ENCODE measurements at regions not wholly inside any gene's neighbourhood (a gene's known extent, or its start where the extent isn't known, plus 50 kb on each side); places are given as distances from the start of the nearest gene placed in this dataset.

- ATAC-seq (ENCODE audit: low read depth) (no peak), DNase-seq (ENCODE audit: low spot score) (no peak)
- no peak for TF ChIP-seq CTCF (IDR thresholded peaks at IDR 0.05; ENCODE audit: poor library complexity, severe bottlenecking)
- no peaks in the 10 kb centered on the region for H3K4me1 ChIP-seq (ENCODE audit: insufficient read depth, poor library complexity, severe bottlenecking)
- no peaks in the 10 kb centered on the region for H3K9me3 ChIP-seq (ENCODE audit: severe bottlenecking)
- H3K4me3 ChIP-seq (ENCODE audit: severe bottlenecking), result no peak overlapping the region
- no peaks in the 10 kb centered on the region for H3K36me3 ChIP-seq (ENCODE audit: low read depth)
- H3K27me3 ChIP-seq (ENCODE audit: insufficient read depth, poor library complexity, severe bottlenecking), result no peaks in the 10 kb centered on the region
- H3K27ac ChIP-seq (ENCODE audit: poor library complexity, severe bottlenecking), result no peak overlapping the region
Measured at GRCh38 chr1:58363585-58363984, 182.9 kb downstream of the OMA1 start.

DNA sequence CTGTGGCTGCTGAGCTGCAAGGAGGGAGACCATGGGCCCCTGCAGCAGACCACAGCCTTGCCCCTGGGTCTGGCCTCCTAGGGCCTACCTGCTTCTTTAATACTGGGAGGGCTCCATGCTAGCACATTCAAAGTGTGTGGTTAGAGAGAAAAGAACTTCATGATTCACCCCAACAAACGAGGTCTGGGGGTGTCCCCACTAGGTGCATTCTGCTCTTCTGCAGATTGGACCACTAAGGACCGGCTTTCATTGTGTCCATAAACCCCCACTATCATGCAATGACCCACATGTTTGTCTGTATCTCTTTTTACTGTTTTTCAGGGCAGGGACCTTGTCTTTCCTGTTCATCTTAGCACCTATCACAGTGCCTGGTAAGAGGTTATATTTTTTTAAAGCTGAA lies 185.4 kb downstream of the OMA1 start:
- H3K4me1 ChIP-seq (ENCODE audit: insufficient read depth, poor library complexity, severe bottlenecking), result no peaks in the 10 kb centered on the region
- ATAC-seq (ENCODE audit: low read depth) (no peak), DNase-seq (ENCODE audit: low spot score) (no peak)
- no peak overlapping the region for H3K27ac ChIP-seq (ENCODE audit: poor library complexity, severe bottlenecking)
- no peak overlapping the region for H3K4me3 ChIP-seq (ENCODE audit: severe bottlenecking)
- no peak for TF ChIP-seq CTCF (IDR thresholded peaks at IDR 0.05; ENCODE audit: poor library complexity, severe bottlenecking)
- H3K9me3 ChIP-seq (ENCODE audit: severe bottlenecking), result no peaks in the 10 kb centered on the region
- peaks cover 6% of the 10 kb centered on the region for H3K27me3 ChIP-seq (ENCODE audit: insufficient read depth, poor library complexity, severe bottlenecking)
- no peaks in the 10 kb centered on the region for H3K36me3 ChIP-seq (ENCODE audit: low read depth)

- no peak for TF ChIP-seq CTCF (IDR thresholded peaks at IDR 0.05; ENCODE audit: poor library complexity, severe bottlenecking)
- Histone ChIP-seq H3K36me3 (ENCODE audit: low read depth) (no peaks in the 10 kb centered on the region), H3K27me3 (ENCODE audit: insufficient read depth, poor library complexity, severe bottlenecking) (peaks cover 6% of the 10 kb centered on the region), H3K4me1 (ENCODE audit: insufficient read depth, poor library complexity, severe bottlenecking) (no peaks in the 10 kb centered on the region), H3K9me3 (ENCODE audit: severe bottlenecking) (no peaks in the 10 kb centered on the region), H3K4me3 (ENCODE audit: severe bottlenecking) (no peak overlapping the region), H3K27ac (ENCODE audit: poor library complexity, severe bottlenecking) (no peak overlapping the region)
- ATAC-seq (ENCODE audit: low read depth) (peak; percentile 69), DNase-seq (ENCODE audit: low spot score) (no peak)
Measured at GRCh38 chr1:58358346-58358745, 188.2 kb downstream of the OMA1 start.

DNA sequence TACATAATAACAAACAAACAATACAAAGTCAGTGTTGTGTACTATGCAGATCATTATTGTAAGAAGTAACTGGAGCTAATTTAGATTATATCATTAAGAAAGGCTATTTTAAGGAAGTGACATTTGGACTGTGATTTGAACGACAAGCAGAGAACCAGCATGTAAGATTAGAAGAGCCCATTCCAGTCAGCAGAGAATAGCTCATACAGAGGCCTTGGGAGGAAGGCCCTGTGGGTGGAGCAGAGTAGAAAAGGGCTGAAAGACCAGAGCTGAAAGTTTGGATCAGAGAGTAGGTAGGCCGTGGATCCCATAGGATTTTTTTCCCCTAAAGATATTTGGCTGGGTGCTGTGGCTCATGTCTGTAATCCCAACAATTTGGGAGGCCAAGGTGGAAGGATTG lies 190.1 kb downstream of the OMA1 start:
- no peak overlapping the region for H3K27ac ChIP-seq (ENCODE audit: poor library complexity, severe bottlenecking)
- no peaks in the 10 kb centered on the region for H3K9me3 ChIP-seq (ENCODE audit: severe bottlenecking)
- DNase-seq (ENCODE audit: low spot score) (no peak), ATAC-seq (ENCODE audit: low read depth) (no peak)
- no peaks in the 10 kb centered on the region for H3K36me3 ChIP-seq (ENCODE audit: low read depth)
- TF ChIP-seq CTCF (IDR thresholded peaks at IDR 0.05; ENCODE audit: poor library complexity, severe bottlenecking), result no peak
- H3K27me3 ChIP-seq (ENCODE audit: insufficient read depth, poor library complexity, severe bottlenecking), result peaks cover 6% of the 10 kb centered on the region
- no peaks in the 10 kb centered on the region for H3K4me1 ChIP-seq (ENCODE audit: insufficient read depth, poor library complexity, severe bottlenecking)
- no peak overlapping the region for H3K4me3 ChIP-seq (ENCODE audit: severe bottlenecking)

GRCh38 chr1:58353168-58353567 lies 193.4 kb downstream of the OMA1 start:
- no peak overlapping the region for H3K4me3 ChIP-seq (ENCODE audit: severe bottlenecking)
- DNase-seq (ENCODE audit: low spot score) (no peak), ATAC-seq (ENCODE audit: low read depth) (no peak)
- no peak for TF ChIP-seq CTCF (IDR thresholded peaks at IDR 0.05; ENCODE audit: poor library complexity, severe bottlenecking)
- peaks cover 6% of the 10 kb centered on the region for H3K27me3 ChIP-seq (ENCODE audit: insufficient read depth, poor library complexity, severe bottlenecking)
- H3K4me1 ChIP-seq (ENCODE audit: insufficient read depth, poor library complexity, severe bottlenecking), result no peaks in the 10 kb centered on the region
- H3K9me3 ChIP-seq (ENCODE audit: severe bottlenecking), result no peaks in the 10 kb centered on the region
- H3K36me3 ChIP-seq (ENCODE audit: low read depth), result no peaks in the 10 kb centered on the region
- no peak overlapping the region for H3K27ac ChIP-seq (ENCODE audit: poor library complexity, severe bottlenecking)
